ENCODE measurements at regions not wholly inside any gene's neighbourhood (a gene's known extent, or its start where the extent isn't known, plus 50 kb on each side); places are given as distances from the start of the nearest gene placed in this dataset.
A peak's percentile ranks its signal among the peaks of the same experiment; 100 is the strongest.

DNA sequence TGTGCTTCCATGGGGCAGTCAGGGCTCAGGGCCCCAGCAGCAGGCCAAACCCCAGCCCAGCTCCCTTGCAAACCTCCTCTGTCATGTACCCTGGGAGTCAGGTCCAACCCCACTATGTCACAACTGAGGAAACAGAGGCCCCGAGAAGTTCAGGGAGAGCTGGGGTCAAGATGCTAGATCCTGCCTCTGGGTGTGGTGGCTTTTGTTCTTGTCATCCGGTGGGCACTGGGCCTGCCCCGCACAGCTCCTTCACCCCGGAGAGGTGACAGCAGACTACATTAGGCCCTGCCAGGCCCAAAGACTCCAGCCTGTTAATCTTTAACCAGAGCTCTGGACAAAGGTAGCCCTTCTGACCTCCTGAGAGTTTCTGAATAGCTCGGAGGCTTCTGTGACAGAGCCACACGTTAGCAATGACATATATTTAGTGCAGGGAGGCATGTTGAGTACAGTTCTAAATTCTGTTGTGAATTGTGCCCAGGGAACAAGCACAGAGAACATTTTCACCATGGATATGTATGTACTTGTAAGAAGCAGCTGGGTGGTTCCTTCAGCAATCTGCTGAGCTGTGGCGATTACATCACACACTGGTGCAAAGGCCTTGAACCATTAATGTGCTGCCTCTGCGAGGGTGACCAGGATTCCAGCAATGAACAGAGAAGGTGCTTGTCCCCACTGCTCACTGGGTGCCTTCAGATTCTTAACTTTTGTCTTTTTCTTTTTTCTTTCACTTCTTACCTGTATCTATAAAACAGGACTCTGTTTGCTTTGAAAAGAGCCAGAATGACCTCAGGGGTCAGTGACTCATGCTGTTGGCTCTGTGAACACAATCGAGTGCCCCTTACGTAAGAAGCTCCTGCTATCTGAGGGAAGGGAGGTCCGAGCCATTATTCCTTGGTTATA is 102.8 kb downstream of the RHOU start (continued):
- TF ChIP-seq SYNCRIP (IDR thresholded peaks at IDR 0.05; ENCODE audit: insufficient read depth, low read depth, low read length) (no peak), JUND (CRISPR knock-in tag; IDR thresholded peaks at IDR 0.05) (peak; percentile 97), KLF9 (CRISPR knock-in tag; IDR thresholded peaks at IDR 0.05; ENCODE audit: low read depth) (no peak), ZNF891 (CRISPR knock-in tag; IDR thresholded peaks at IDR 0.05) (no peak), ZNF652 (CRISPR knock-in tag; IDR thresholded peaks at IDR 0.05; ENCODE audit: borderline replicate concordance, low read depth) (no peak), SNAPC2 (CRISPR knock-in tag; IDR thresholded peaks at IDR 0.05) (no peak), GPN1 (CRISPR knock-in tag; IDR thresholded peaks at IDR 0.05; ENCODE audit: borderline replicate concordance) (no peak), HOXA3 (CRISPR knock-in tag; IDR thresholded peaks at IDR 0.05) (peak; percentile 76), GFI1 (CRISPR knock-in tag; IDR thresholded peaks at IDR 0.05; ENCODE audit: borderline replicate concordance) (peak; percentile 64), HOXD1 (CRISPR knock-in tag; IDR thresholded peaks at IDR 0.05) (0 out of 2 replicates have a peak, but pooled peaks have one; percentile 49), HCFC1 (IDR thresholded peaks at IDR 0.05; ENCODE audit: low read depth, low read length) (no peak), ELF4 (CRISPR knock-in tag; IDR thresholded peaks at IDR 0.05; ENCODE audit: borderline replicate concordance) (no peak), MAZ (IDR thresholded peaks at IDR 0.05; ENCODE audit: borderline replicate concordance, low read depth, low read length) (no peak), MAZ (CRISPR knock-in tag; IDR thresholded peaks at IDR 0.05; ENCODE audit: low read depth) (no peak), ZNF20 (CRISPR knock-in tag; IDR thresholded peaks at IDR 0.05) (no peak), ZKSCAN1 (IDR thresholded peaks at IDR 0.05; ENCODE audit: low read length) (0 out of 2 replicates have a peak, but pooled peaks have one; percentile 14), ATF7-NPFF (CRISPR knock-in tag; IDR thresholded peaks at IDR 0.05; ENCODE audit: low read depth) (peak; percentile 43; the same call in 1 of the 2 replicates), ZNF484 (CRISPR knock-in tag; IDR thresholded peaks at IDR 0.05; ENCODE audit: borderline replicate concordance, low read depth) (no peak)
- TF ChIP-seq, protein P1, sequence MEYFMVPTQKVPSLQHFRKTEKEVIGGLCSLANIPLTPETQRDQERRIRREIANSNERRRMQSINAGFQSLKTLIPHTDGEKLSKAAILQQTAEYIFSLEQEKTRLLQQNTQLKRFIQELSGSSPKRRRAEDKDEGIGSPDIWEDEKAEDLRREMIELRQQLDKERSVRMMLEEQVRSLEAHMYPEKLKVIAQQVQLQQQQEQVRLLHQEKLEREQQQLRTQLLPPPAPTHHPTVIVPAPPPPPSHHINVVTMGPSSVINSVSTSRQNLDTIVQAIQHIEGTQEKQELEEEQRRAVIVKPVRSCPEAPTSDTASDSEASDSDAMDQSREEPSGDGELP (IDR thresholded peaks at IDR 0.05; ENCODE audit: borderline replicate concordance, low read depth): peak; percentile 19; the same call in 1 of the 2 replicates
- TF ChIP-seq, protein P2, sequence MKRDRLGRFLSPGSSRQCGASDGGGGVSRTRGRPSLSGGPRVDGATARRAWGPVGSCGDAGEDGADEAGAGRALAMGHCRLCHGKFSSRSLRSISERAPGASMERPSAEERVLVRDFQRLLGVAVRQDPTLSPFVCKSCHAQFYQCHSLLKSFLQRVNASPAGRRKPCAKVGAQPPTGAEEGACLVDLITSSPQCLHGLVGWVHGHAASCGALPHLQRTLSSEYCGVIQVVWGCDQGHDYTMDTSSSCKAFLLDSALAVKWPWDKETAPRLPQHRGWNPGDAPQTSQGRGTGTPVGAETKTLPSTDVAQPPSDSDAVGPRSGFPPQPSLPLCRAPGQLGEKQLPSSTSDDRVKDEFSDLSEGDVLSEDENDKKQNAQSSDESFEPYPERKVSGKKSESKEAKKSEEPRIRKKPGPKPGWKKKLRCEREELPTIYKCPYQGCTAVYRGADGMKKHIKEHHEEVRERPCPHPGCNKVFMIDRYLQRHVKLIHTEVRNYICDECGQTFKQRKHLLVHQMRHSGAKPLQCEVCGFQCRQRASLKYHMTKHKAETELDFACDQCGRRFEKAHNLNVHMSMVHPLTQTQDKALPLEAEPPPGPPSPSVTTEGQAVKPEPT (CRISPR knock-in tag; IDR thresholded peaks at IDR 0.05; ENCODE audit: low read depth): 0 out of 2 replicates have a peak, but pooled peaks have one; percentile 21
- TF ChIP-seq, protein P3, sequence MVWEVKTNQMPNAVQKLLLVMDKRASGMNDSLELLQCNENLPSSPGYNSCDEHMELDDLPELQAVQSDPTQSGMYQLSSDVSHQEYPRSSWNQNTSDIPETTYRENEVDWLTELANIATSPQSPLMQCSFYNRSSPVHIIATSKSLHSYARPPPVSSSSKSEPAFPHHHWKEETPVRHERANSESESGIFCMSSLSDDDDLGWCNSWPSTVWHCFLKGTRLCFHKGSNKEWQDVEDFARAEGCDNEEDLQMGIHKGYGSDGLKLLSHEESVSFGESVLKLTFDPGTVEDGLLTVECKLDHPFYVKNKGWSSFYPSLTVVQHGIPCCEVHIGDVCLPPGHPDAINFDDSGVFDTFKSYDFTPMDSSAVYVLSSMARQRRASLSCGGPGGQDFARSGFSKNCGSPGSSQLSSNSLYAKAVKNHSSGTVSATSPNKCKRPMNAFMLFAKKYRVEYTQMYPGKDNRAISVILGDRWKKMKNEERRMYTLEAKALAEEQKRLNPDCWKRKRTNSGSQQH (CRISPR knock-in tag; IDR thresholded peaks at IDR 0.05; ENCODE audit: low read depth): no peak
- TF ChIP-seq, protein P4, sequence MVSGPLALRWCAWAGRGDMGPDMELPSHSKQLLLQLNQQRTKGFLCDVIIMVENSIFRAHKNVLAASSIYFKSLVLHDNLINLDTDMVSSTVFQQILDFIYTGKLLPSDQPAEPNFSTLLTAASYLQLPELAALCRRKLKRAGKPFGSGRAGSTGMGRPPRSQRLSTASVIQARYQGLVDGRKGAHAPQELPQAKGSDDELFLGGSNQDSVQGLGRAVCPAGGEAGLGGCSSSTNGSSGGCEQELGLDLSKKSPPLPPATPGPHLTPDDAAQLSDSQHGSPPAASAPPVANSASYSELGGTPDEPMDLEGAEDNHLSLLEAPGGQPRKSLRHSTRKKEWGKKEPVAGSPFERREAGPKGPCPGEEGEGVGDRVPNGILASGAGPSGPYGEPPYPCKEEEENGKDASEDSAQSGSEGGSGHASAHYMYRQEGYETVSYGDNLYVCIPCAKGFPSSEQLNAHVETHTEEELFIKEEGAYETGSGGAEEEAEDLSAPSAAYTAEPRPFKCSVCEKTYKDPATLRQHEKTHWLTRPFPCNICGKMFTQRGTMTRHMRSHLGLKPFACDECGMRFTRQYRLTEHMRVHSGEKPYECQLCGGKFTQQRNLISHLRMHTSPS (CRISPR knock-in tag; IDR thresholded peaks at IDR 0.05; ENCODE audit: low read depth): peak; percentile 82

All from HepG2 (cell line).